Stimulated activated CD4-positive, alpha-beta T cell treated with anti-CD3 and anti-CD28 coated beads, Interleukin-2, amount 100 ng/mL, for 24 hours (primary cell): ENCODE measurements at regions not wholly inside any gene's neighbourhood (a gene's known extent, or its start where the extent isn't known, plus 50 kb on each side); places are given as distances from the start of the nearest gene placed in this dataset.
"Not testable (repeated sequence)": the region's sequence is repeated elsewhere in the genome, so short reads cannot be mapped to it uniquely, and the experiment has no call there.

Experiments
- DNase-seq, 2 donors: peaks; one replicate each; pipeline ENCODE4 v3.0.0-alpha.2; 2020

DNA sequence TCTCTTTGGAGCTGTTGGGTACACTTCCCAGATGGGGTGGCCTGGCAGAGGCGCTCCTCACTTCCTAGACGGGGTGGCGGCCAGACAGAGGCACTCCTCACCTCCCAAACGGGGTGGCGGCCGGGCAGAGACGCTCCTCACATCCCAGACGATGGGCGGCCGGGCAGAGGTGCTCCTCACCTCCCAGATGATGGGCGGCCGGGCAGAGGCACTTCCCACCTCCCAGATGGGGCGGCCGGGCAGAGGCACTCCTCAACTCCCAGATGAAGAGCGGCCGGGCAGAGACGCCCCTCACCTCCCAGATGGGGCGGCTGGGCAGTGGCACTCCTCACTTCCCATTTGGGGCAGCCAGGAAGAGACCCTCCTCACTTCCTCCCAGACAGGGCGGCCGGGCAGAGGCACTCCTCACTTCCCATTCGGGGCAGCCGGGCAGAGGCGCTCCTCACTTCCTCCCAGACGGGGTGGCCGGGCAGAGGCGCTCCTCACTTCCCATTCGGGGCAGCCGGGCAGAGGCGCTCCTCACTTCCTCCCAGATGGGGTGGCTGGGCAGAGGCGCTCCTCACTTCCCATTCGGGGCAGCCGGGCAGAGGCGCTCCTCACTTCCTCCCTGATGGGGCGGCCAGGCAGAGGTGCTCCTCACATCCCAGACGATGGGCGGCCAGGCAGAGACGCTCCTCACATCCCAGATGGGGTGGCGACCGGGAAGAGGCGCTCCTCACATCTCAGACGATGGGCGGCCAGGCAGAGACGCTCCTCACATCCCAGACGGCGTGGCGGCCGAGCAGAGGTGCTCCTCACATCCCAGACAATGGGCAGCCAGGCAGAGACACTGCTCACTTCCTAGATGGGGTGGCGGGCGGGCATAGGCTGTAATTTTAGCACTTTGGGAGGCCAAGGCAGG lies 105.3 kb downstream of the ERMARD start:
- not testable (repeated sequence) for DNase-seq

- no peak for DNase-seq
These were observed 103.4 kb downstream of the ERMARD start for GRCh38 chr6:169854813-169855212.

DNA sequence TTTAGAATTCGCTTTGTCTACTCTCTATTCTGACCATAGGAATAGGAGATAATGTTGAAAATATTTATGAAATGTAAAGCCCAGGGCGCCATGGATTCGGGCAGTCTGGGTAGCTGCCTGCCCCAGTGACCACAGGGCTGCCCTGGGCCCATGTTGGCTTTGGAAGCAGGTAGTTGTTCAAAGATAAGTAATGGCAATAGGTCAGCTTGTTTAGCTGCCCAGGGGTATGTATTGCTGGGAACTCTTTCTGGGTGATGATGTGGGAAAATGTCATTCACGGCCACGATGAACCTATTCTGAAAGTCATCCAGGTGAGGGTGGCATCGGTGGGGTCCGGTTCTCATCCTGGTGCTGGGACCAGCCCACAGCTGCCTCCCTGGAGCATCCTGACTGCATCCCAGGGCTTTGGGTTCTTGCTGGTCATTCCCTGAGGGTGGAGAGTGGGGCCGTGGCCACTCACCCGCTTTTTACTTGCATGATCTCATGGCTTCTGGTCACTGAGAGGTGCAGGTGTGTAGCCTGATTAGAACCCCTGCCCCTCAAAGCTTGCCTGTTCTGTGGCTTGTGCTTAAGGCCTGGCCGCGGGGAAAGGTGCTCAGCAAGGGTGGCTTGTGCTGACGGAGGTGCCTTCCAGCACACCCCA lies 102.8 kb downstream of the ERMARD start:
- no peak for DNase-seq

DNA sequence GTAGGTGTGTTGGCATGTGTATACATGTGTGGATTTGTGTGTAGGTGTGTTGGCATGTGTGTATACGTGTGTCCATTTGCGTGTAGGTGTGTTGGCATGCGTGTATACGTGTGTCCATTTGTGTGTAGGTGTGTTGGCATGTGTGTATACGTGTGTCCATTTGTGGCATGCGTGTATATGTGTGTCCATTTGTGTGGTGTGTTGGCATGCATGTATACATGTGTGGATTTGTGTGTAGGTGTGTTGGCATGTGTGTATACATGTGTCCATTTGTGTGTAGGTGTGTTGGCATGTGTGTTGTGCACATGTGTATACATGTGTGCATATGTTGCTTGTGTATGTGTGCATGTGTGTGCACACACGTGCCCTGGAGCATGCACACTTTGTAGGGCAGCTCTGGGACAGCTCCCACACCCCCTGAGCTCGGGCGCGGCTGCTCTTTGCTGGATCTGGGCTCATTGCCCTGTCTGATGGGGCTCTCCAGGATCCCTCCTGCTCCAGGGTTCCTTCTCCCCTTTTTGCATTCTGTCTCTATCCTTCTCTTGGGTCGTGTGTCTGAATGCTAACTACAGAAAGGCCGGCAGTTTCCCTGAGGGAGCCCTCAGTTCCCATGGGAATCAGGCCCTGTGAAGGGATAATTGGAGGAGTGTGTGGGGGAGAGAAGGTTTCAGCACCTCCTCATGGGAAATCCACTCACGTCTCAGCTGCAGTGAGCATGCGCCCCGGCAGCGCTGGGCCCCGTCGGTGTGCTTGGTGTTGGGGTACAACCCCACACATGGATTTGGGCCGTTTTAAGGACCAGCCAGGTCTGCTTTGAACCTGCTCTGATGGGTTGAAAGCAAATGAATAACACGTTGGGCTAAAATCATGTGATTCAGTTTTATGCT lies 102.0 kb downstream of the ERMARD start:
- DNase-seq: no peak

DNA sequence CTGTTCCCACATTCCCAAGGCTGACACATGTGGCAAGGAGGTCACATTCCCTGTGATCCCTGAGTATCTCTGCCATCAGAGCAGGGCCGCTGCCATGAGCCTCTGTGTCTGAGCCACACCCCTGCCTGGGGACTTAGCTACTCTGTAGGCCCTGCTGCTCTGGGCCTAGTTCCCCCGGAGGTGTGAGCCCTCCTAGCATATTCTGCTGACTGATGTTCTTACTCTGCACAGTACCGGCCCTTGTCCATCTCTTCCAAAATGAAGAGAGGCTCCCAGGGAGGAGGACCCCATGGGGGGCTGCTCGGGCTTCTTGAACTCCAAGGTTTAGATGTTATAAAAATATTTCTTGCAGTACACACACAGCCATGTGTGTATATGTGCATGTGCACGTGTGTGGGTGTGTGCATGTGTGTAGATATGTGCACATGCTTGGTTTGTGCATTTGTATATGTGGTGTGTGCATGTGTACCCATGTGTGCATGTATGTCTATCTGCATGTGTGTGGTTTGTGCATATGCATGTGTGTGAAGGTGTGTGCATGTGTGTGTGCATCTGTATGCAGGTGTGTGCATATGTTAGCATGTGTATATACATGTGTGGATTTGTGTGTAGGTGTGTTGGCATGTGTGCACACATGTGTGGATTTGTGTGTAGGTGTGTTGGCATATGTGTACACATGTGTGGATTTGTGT lies 101.2 kb downstream of the ERMARD start:
- no peak for DNase-seq

GRCh38 chr6:169851641-169852503 lies 100.5 kb downstream of the ERMARD start:
- no peak for DNase-seq

DNA sequence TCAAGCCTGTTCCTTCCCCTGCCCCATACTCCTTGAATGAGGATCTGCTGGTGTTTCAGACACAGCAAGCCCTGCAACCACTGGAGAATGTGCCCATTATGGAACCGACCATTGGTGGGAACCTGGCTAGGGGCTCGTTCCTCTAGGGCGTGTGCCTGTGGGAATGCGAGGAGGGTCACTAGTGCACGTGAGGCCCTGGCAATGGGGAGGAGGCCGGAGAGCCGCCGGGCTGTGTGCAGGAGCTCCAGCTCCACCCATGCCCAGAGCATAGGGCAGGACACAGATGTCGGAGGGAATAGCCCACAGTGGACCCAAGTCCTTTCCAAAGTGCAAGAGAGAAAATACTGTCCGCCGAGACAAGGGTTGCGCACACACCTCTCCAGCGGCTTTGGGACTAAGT lies 99.3 kb downstream of the ERMARD start:
- DNase-seq: no peak

- DNase-seq: no peak
These were observed 98.7 kb downstream of the ERMARD start for GRCh38 chr6:169850154-169850553.

- no peak for DNase-seq
These were observed 98.0 kb downstream of the ERMARD start for GRCh38 chr6:169849396-169849795.

DNA sequence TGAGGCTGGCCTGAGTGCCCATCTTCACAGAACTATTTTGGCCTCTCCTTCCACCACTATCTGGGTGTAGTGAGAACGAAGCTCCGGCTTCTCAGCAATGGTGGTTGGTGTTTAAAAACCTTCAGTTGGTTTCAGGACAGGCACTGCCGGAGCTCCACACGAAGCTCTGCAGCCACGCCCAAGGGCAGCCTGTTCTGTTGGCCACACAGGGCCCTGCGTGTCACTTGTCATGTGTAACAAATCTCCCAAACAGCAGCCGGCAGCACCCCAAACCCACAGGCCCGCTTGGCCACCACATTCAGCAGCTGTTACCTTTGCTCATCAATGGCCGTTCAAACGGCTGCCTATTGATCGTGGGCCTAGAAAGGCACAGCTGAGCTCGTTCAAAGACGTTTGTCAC lies 97.5 kb downstream of the ERMARD start:
- no peak for DNase-seq

GRCh38 chr6:169847901-169848311 lies 96.5 kb downstream of the ERMARD start:
- no peak for DNase-seq

- DNase-seq: no peak
These were observed 95.8 kb downstream of the ERMARD start for GRCh38 chr6:169847141-169847674.

DNA sequence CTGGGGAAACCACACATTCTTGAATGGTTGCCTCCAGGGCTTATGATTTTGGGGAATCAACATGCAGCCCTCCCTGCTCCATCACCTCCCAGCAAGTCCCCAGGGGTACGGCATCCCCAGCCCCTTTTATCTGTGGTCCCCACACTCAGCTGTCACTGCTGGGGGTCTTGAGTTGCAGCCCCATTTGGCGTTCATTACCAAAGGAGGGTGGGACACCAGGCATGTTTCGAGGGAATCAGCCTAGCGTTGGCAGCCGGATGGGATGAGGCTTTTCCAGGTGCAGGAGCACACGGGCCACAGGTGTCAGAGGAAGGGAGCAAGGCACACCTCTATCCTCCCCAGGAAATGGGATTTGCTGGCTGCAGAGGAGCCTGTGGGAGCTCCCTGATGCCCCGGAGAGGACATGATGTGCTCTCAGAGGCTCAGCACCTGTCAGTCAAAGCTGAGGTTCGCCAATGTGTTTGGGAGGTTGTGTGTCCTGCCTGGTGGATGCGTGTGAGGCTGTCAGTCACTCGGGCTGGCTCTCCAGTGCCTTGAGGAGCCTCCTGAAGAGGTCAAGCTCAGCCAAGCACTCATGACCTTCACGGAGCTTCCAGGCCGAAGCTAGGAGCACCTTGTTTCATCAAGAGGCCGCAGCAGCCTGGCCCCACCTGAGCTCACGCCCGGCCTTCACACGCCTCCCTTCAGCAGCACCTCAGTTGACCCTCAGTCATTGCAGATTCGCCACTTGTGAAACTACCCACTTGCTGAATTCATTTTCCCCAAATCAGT lies 95.0 kb downstream of the ERMARD start:
- DNase-seq: no peak

DNA sequence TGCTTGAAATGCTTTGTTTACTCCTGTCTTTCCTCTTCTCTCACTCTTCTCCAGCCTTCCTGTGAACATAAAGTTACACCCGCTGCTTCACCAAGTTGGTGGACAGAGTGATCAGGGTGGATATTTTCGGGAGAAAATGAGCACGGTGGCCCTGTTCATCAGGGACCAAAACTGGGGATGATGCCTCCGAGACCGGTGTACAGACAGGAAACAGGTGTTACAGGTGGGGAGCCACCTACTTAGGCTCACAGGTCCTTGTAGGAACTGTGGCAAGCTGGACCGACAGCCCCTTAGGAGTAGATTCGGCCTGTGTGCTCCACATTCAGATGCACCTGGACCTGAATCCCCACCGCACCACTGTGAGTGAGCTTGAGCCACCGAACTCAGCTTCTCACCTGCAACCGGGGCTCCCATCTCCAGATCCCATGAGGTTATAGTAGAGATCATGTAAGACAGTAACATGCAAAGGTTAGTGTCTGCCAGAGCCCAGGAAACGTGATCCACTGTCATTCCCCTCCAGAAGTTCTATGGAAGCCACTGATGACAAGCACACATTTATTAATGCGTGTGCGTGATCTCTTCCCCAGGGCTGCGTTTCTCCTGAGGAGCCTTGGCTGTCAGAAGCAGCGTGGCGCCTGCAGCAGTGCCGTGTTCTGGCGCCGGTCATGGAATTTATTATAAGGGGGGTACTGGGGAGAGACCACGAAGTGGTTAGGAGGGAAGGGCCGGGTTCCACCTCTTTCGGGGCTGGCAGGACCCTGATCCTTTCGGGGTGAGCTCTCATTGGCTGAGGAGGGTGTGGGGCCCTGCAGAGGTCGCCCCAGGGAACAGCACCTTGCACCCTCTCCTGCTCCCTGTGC lies 94.2 kb downstream of the ERMARD start:
- DNase-seq: no peak

DNA sequence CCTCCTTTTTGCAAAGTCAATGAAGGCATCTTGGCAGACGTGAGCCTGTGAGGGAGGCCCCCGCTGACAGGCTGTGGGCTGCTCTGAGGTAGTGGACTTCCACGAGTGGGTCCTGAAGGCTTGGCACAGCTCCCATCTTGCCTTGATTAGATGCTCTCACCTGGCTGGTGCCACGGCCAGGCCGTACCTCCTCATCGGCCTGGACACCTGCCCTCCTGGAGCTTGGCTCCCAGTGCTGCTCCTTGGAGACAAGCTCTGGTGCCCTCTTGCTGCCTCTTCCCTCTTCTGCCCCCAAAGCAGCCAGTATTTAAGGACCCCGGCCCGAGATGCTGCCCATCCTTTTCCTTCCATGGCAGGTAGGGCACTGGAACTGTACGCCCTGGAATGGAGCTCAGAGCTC lies 93.5 kb downstream of the ERMARD start:
- no peak for DNase-seq

GRCh38 chr6:169843991-169844390 lies 92.6 kb downstream of the ERMARD start:
- DNase-seq: no peak

DNA sequence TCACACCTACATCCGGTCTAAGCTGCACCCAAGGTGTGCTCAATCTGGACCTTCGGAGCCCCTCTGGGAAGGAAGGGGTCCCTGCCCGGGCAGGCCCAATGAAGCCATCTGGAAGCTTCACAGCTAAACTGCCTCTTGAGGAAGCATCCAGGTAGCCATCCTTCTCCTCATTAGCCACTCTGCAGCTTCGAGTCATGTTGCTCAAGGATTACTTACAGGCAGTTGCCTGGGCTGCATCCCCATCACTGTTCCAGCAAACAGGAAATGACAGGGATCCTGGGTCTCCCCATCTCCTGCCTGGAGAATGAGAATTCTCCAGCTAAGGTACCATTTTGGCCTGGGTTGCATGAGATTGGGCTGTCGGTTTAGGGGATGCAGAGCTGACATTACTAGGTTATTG lies 91.7 kb downstream of the ERMARD start:
- DNase-seq: no peak

GRCh38 chr6:169841907-169842606 lies 90.6 kb downstream of the ERMARD start:
- no peak for DNase-seq

DNA sequence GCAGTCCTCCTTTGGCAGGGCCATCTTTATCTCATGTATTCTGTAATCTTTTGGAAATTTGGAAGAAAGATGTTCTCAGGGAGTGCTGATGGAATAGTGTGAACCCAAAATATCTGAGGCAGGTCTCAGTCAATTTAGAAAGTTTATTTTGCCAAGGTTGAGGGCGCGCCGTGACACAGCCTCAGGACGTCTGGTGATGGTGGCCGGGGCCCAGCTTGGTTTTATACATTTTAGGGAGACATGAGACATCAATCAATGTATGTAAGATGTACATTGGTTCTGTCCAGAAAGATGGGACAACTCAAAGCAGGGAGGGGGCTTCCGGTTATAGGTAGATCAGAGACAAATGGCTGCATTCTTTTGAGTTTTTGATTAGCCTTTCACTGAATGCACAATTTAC lies 89.8 kb downstream of the ERMARD start:
- no peak for DNase-seq
